HepG2 (cell line): ENCODE measurements at regions not wholly inside any gene's neighbourhood (a gene's known extent, or its start where the extent isn't known, plus 50 kb on each side); places are given as distances from the start of the nearest gene placed in this dataset.

ENCODE experiments used
- AKNA ChIP-seq: sonication (generic); formaldehyde crosslinking; IDR thresholded peaks from 2 replicates; pipeline ENCODE4 v1.4.0; 2020; ENCODE audit warnings: missing genetic modification reagents, borderline replicate concordance
- CBFB ChIP-seq: sonication (generic); formaldehyde crosslinking; IDR thresholded peaks from 2 replicates; pipeline ENCODE4 v1.4.0; 2020; ENCODE audit warnings: missing genetic modification reagents
- HDAC1 ChIP-seq: sonication (generic); formaldehyde crosslinking; IDR thresholded peaks from 2 replicates; pipeline ENCODE4 v1.5.1; 2020; ENCODE audit warnings: mild to moderate bottlenecking, missing genetic modification reagents
- PAXIP1 ChIP-seq: sonication (generic); formaldehyde crosslinking; conservative IDR thresholded peaks from 2 replicates; pipeline ENCODE4 v1.4.0; 2020; ENCODE audit warnings: mild to moderate bottlenecking, missing genetic modification reagents, moderate library complexity
- RXRB ChIP-seq: IDR thresholded peaks from 2 replicates; pipeline ENCODE4 v1.6.1; 2016; ENCODE audit warnings: borderline replicate concordance, missing genetic modification reagents, missing compliant biosample characterization
- TAF15 ChIP-seq: fragments of 200-400 bp; formaldehyde crosslinking; IDR thresholded peaks from one replicate; pipeline ENCODE4 v1.6.1; 2018; ENCODE audit warnings: mild to moderate bottlenecking, low read depth, low read length; ENCODE audit not compliant: poor library complexity, severe bottlenecking
- TEF ChIP-seq: sonication (generic); formaldehyde crosslinking; IDR thresholded peaks from 2 replicates; pipeline ENCODE4 v1.5.0; 2020; ENCODE audit warnings: missing genetic modification reagents
- ZBTB26 ChIP-seq: IDR thresholded peaks from 2 replicates; pipeline ENCODE4 v1.6.1; 2016; ENCODE audit warnings: missing compliant biosample characterization, missing genetic modification reagents, borderline replicate concordance
- ZBTB7A ChIP-seq: sonication (generic); formaldehyde crosslinking; IDR thresholded peaks from 2 replicates; pipeline ENCODE4 v1.8.0; 2022; ENCODE audit warnings: mild to moderate bottlenecking, missing genetic modification reagents
- ZNF367 ChIP-seq: sonication (generic); formaldehyde crosslinking; IDR thresholded peaks from 2 replicates; pipeline ENCODE4 v1.4.0; 2020; ENCODE audit warnings: missing genetic modification reagents, borderline replicate concordance
- ZNF556 ChIP-seq: sonication (generic); formaldehyde crosslinking; IDR thresholded peaks from 2 replicates; pipeline ENCODE4 v1.4.0; 2020; ENCODE audit warnings: mild to moderate bottlenecking, missing genetic modification reagents, borderline replicate concordance
- ZNF580 ChIP-seq: IDR thresholded peaks from 2 replicates; pipeline ENCODE4 v1.6.1; 2016; ENCODE audit warnings: low read depth, borderline replicate concordance
- ZNF660 ChIP-seq: sonication (generic); formaldehyde crosslinking; IDR thresholded peaks from 2 replicates; pipeline ENCODE4 v1.5.1; 2020; ENCODE audit warnings: mild to moderate bottlenecking, low read depth, missing genetic modification reagents, borderline replicate concordance
- ZNF740 ChIP-seq: sonication (generic); formaldehyde crosslinking; IDR thresholded peaks from 2 replicates; pipeline ENCODE4 v1.4.0; 2020; ENCODE audit warnings: missing genetic modification reagents
- ZNF816 ChIP-seq: sonication (generic); formaldehyde crosslinking; IDR thresholded peaks from 2 replicates; pipeline ENCODE4 v1.8.0; 2022; ENCODE audit warnings: missing genetic modification reagents, mild to moderate bottlenecking, borderline replicate concordance
- ZSCAN25 ChIP-seq: sonication (generic); formaldehyde crosslinking; IDR thresholded peaks from 2 replicates; pipeline ENCODE4 v1.8.0; 2022; ENCODE audit warnings: mild to moderate bottlenecking, missing genetic modification reagents

GRCh38 chr15:31265090-31265870 is 61.4 kb upstream of the KLF13 start (continued):
- no peak for TF ChIP-seq ZNF580 (CRISPR knock-in tag)
- peak; percentile 95 for TF ChIP-seq ZNF740 (CRISPR knock-in tag)
- TF ChIP-seq ZSCAN25, result peak; percentile 65; the same call in 1 of the 2 replicates
- peak; percentile 66; the same call in 1 of the 2 replicates for TF ChIP-seq ZBTB7A (CRISPR knock-in tag)
- peak; percentile 79 for TF ChIP-seq PAXIP1 (CRISPR knock-in tag)
- no peak for TF ChIP-seq ZNF556 (CRISPR knock-in tag)
- no peak for TF ChIP-seq ZNF816 (CRISPR knock-in tag)
- TF ChIP-seq CBFB (CRISPR knock-in tag), result peak; percentile 48; the same call in 1 of the 2 replicates
- no peak for TF ChIP-seq TAF15
- 0 out of 2 replicates have a peak, but pooled peaks have one; percentile 20 for TF ChIP-seq TEF (CRISPR knock-in tag)
- no peak for TF ChIP-seq ZNF660 (CRISPR knock-in tag)
- TF ChIP-seq ZBTB26 (CRISPR knock-in tag), result no peak
- TF ChIP-seq ZNF367 (CRISPR knock-in tag), result no peak
- TF ChIP-seq AKNA (CRISPR knock-in tag), result 0 out of 2 replicates have a peak, but pooled peaks have one; percentile 51
- TF ChIP-seq HDAC1, result peak; percentile 51
- TF ChIP-seq RXRB (CRISPR knock-in tag), result no peak
